Stimulated activated CD4-positive, alpha-beta T cell treated with anti-CD3 and anti-CD28 coated beads, Interleukin-15, amount 100 ng/mL, for 48 hours (primary cell): ENCODE measurements at regions not wholly inside any gene's neighbourhood (a gene's known extent, or its start where the extent isn't known, plus 50 kb on each side); places are given as distances from the start of the nearest gene placed in this dataset.

Experiments used
- DNase-seq, 2 donors: peaks; one replicate each; pipeline ENCODE4 v3.0.0-alpha.2; 2020; ENCODE audit warnings: low read depth in 2 of 2

GRCh38 chr21:37967036-37967435, 50.8 kb upstream of the KCNJ6 start:
- DNase-seq, result no peak

- no peak for DNase-seq
Observed at GRCh38 chr21:37968744-37969143, 52.5 kb upstream of the KCNJ6 start.

GRCh38 chr21:37970548-37970947, 54.3 kb upstream of the KCNJ6 start:
- no peak for DNase-seq

- DNase-seq, result no peak
Observed at GRCh38 chr21:37971390-37971950, 55.2 kb upstream of the KCNJ6 start.

- DNase-seq, result no peak
Observed at GRCh38 chr21:37974081-37974480, 57.8 kb upstream of the KCNJ6 start.

GRCh38 chr21:37982496-37983318, 66.5 kb upstream of the KCNJ6 start:
- DNase-seq, result no peak

- no peak for DNase-seq
Observed at GRCh38 chr21:37983336-37984095, 67.3 kb upstream of the KCNJ6 start.

GRCh38 chr21:37984416-37984815, 68.2 kb upstream of the KCNJ6 start:
- DNase-seq, result no peak

GRCh38 chr21:37986000-37986399, 69.7 kb upstream of the KCNJ6 start:
- DNase-seq, result no peak

- no peak for DNase-seq
Observed at GRCh38 chr21:37986751-37987399, 70.6 kb upstream of the KCNJ6 start.

- DNase-seq, result no peak
Observed at GRCh38 chr21:37987668-37988067, 71.4 kb upstream of the KCNJ6 start.

- DNase-seq, result no peak
Observed at GRCh38 chr21:37993071-37993470, 76.8 kb upstream of the KCNJ6 start.

- no peak for DNase-seq
Observed at GRCh38 chr21:37994211-37994610, 78.0 kb upstream of the KCNJ6 start.

GRCh38 chr21:38012672-38013071, 96.4 kb upstream of the KCNJ6 start:
- no peak for DNase-seq

- DNase-seq, result no peak
Observed at GRCh38 chr21:38013741-38014140, 97.5 kb upstream of the KCNJ6 start.

- DNase-seq, result no peak
Observed at GRCh38 chr21:38014298-38014697, 98.0 kb upstream of the KCNJ6 start.

- no peak for DNase-seq
Observed at GRCh38 chr21:38027901-38028498, 111.7 kb upstream of the KCNJ6 start.

GRCh38 chr21:38032082-38032801, 116.0 kb upstream of the KCNJ6 start:
- DNase-seq, result no peak

- no peak for DNase-seq
Observed at GRCh38 chr21:38036016-38036415, 119.8 kb upstream of the KCNJ6 start.

GRCh38 chr21:38037416-38037815, 121.2 kb upstream of the KCNJ6 start:
- DNase-seq, result no peak

- DNase-seq, result no peak
Observed at GRCh38 chr21:38039369-38039768, 123.1 kb upstream of the KCNJ6 start.
